HCT116 (cell line): ENCODE measurements at regions not wholly inside any gene's neighbourhood (a gene's known extent, or its start where the extent isn't known, plus 50 kb on each side); places are given as distances from the start of the nearest gene placed in this dataset.

Experiments
- CBX3 ChIP-seq: IDR thresholded peaks from 2 replicates; pipeline ENCODE4 v1.6.1; 2012; ENCODE audit warnings: low read depth
- CEBPB ChIP-seq: IDR thresholded peaks from 2 replicates; pipeline ENCODE4 v1.6.1; 2012; ENCODE audit warnings: low read depth
- EZH2 ChIP-seq: fragments of 200-600 bp; sonication (generic); IDR thresholded peaks from 2 replicates; pipeline ENCODE4 v1.6.1; 2017; ENCODE audit warnings: antibody characterized with exemption, mixed run types
- FOSL1 ChIP-seq: IDR thresholded peaks from 2 replicates; pipeline ENCODE4 v1.6.1; 2012; ENCODE audit warnings: low read depth
- JUND ChIP-seq: IDR thresholded peaks from 2 replicates; pipeline ENCODE4 v1.6.1; 2012
- POLR2A ChIP-seq: IDR thresholded peaks from 2 replicates; pipeline ENCODE4 v1.7.0; 2011; ENCODE audit warnings: borderline replicate concordance; ENCODE audit not compliant: insufficient read depth, insufficient read length; ENCODE audit errors: extremely low read depth
- POLR2AphosphoS5 ChIP-seq: IDR thresholded peaks from 2 replicates; pipeline ENCODE4 v1.6.1; 2011; ENCODE audit warnings: mild to moderate bottlenecking, low read depth, low read length, moderate library complexity
- RAD21 ChIP-seq: IDR thresholded peaks from 2 replicates; pipeline ENCODE4 v1.6.1; 2012; ENCODE audit warnings: low read depth, mild to moderate bottlenecking
- SRF ChIP-seq: IDR thresholded peaks from 2 replicates; pipeline ENCODE4 v1.6.1; 2012; ENCODE audit warnings: low read depth
- TCF7L2 ChIP-seq: IDR thresholded peaks from 2 replicates; pipeline ENCODE4 v1.7.0; 2011; ENCODE audit warnings: borderline replicate concordance, inconsistent platforms; ENCODE audit not compliant: insufficient read depth, insufficient read length; ENCODE audit errors: extremely low read depth
- ZNF274 ChIP-seq: fragments of 200-500 bp; sonication (Bioruptor generic); IDR thresholded peaks from 2 replicates; pipeline ENCODE4 v1.6.1; 2014; ENCODE audit warnings: mild to moderate bottlenecking, low read depth, low read length, inconsistent platforms
- TF ChIP-seq, protein P1 (sequence below), 3 experiments: fragments of 200-600 bp in 1 of 3; sonication (generic) in 1 of 3; IDR thresholded peaks in 2 of 3; conservative IDR thresholded peaks in 1 of 3; 2 replicates each; pipeline ENCODE4 v1.5.1; 2012 to 2017; ENCODE audit warnings: low read depth in 2 of 3, low read length in 2 of 3, antibody characterized with exemption in 1 of 3, borderline replicate concordance in 1 of 3, control low read depth in 1 of 3, mild to moderate bottlenecking in 1 of 3, mixed read lengths in 1 of 3, mixed run types in 1 of 3, moderate library complexity in 1 of 3; ENCODE audit not compliant: insufficient read depth in 1 of 3
- TF ChIP-seq, protein P2 (sequence below): IDR thresholded peaks from 2 replicates; pipeline ENCODE4 v1.6.1; 2012; ENCODE audit warnings: low read depth
- TF ChIP-seq, protein P3 (sequence below): IDR thresholded peaks from 2 replicates; pipeline ENCODE4 v1.6.1; 2012

DNA sequence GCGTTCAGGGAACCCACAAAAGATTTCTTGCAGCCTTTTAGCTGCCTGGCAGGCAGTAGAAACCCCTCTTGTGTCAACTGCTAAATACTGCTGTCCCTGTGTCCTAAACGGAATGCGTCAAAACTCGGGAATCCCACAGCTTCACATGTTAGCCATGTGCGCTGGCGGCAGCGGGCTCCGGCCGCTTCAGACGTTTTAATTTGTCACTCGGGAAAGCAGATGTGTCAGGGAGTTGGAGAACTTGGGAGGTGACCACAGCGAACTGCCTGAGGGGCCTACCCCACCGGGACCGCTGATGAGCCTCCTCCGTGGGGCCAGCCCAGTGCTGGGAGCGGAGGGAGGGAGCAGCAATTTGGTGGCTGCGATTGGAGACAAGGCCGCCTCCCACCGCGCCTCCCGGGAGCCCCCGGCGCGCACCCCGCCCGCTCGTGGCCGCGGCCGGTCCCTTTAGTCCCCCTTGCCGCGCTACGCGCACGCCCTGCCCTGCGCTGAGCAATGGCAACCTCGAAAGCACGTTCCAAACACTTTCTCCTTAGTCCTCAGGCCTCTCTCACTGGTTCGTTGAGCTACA lies 146.1 kb upstream of the SATB2 start:
- TF ChIP-seq, protein P1, sequence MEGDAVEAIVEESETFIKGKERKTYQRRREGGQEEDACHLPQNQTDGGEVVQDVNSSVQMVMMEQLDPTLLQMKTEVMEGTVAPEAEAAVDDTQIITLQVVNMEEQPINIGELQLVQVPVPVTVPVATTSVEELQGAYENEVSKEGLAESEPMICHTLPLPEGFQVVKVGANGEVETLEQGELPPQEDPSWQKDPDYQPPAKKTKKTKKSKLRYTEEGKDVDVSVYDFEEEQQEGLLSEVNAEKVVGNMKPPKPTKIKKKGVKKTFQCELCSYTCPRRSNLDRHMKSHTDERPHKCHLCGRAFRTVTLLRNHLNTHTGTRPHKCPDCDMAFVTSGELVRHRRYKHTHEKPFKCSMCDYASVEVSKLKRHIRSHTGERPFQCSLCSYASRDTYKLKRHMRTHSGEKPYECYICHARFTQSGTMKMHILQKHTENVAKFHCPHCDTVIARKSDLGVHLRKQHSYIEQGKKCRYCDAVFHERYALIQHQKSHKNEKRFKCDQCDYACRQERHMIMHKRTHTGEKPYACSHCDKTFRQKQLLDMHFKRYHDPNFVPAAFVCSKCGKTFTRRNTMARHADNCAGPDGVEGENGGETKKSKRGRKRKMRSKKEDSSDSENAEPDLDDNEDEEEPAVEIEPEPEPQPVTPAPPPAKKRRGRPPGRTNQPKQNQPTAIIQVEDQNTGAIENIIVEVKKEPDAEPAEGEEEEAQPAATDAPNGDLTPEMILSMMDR (IDR thresholded peaks at IDR 0.05 in 2 of 3, conservative IDR thresholded peaks at IDR 0.05 in 1 of 3; ENCODE audit: borderline replicate concordance in 1 of 3, insufficient read depth in 1 of 3, low read depth in 2 of 3, low read length in 2 of 3) = no peak
- no peak for TF ChIP-seq JUND
- TF ChIP-seq ZNF274 = no peak
- TF ChIP-seq SRF = no peak
- no peak for TF ChIP-seq TCF7L2
- TF ChIP-seq, protein P2, sequence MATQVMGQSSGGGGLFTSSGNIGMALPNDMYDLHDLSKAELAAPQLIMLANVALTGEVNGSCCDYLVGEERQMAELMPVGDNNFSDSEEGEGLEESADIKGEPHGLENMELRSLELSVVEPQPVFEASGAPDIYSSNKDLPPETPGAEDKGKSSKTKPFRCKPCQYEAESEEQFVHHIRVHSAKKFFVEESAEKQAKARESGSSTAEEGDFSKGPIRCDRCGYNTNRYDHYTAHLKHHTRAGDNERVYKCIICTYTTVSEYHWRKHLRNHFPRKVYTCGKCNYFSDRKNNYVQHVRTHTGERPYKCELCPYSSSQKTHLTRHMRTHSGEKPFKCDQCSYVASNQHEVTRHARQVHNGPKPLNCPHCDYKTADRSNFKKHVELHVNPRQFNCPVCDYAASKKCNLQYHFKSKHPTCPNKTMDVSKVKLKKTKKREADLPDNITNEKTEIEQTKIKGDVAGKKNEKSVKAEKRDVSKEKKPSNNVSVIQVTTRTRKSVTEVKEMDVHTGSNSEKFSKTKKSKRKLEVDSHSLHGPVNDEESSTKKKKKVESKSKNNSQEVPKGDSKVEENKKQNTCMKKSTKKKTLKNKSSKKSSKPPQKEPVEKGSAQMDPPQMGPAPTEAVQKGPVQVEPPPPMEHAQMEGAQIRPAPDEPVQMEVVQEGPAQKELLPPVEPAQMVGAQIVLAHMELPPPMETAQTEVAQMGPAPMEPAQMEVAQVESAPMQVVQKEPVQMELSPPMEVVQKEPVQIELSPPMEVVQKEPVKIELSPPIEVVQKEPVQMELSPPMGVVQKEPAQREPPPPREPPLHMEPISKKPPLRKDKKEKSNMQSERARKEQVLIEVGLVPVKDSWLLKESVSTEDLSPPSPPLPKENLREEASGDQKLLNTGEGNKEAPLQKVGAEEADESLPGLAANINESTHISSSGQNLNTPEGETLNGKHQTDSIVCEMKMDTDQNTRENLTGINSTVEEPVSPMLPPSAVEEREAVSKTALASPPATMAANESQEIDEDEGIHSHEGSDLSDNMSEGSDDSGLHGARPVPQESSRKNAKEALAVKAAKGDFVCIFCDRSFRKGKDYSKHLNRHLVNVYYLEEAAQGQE = no peak
- TF ChIP-seq RAD21 = no peak
- TF ChIP-seq POLR2A = no peak
- TF ChIP-seq CEBPB = no peak
- no peak for TF ChIP-seq CBX3
- no peak for TF ChIP-seq EZH2
- no peak for TF ChIP-seq POLR2AphosphoS5
- TF ChIP-seq FOSL1 = no peak
- TF ChIP-seq, protein P3, sequence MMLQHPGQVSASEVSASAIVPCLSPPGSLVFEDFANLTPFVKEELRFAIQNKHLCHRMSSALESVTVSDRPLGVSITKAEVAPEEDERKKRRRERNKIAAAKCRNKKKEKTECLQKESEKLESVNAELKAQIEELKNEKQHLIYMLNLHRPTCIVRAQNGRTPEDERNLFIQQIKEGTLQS = no peak
